Left kidney (tissue), 1 donor: ENCODE measurements at regions not wholly inside any gene's neighbourhood (a gene's known extent, or its start where the extent isn't known, plus 50 kb on each side); places are given as distances from the start of the nearest gene placed in this dataset.
"Not testable (repeated sequence)": the region's sequence is repeated elsewhere in the genome, so short reads cannot be mapped to it uniquely, and the experiment has no call there.

Experiments
- DNase-seq: peaks from one replicate; pipeline ENCODE4 v3.0.0-alpha.2; 2013

GRCh38 chr13:34166406-34166805 lies 348.5 kb downstream of the RFC3 start:
- DNase-seq = no peak

- no peak for DNase-seq
Measured at GRCh38 chr13:34167347-34167746, 349.4 kb downstream of the RFC3 start.

- DNase-seq = no peak
Measured at GRCh38 chr13:34172048-34172447, 354.1 kb downstream of the RFC3 start.

GRCh38 chr13:34174671-34175145 lies 356.8 kb downstream of the RFC3 start:
- DNase-seq = no peak

- DNase-seq = no peak
Measured at GRCh38 chr13:34175551-34175950, 357.6 kb downstream of the RFC3 start.

GRCh38 chr13:34176633-34177032 lies 358.7 kb downstream of the RFC3 start:
- no peak for DNase-seq

GRCh38 chr13:34179481-34179880 lies 361.5 kb downstream of the RFC3 start:
- no peak for DNase-seq

GRCh38 chr13:34179927-34180326 lies 362.0 kb downstream of the RFC3 start:
- no peak for DNase-seq

GRCh38 chr13:34181256-34181655 lies 363.3 kb downstream of the RFC3 start:
- not testable (repeated sequence) for DNase-seq

GRCh38 chr13:34189946-34190345 lies 372.0 kb downstream of the RFC3 start:
- DNase-seq = no peak

- no peak for DNase-seq
Measured at GRCh38 chr13:34201050-34201913, 383.3 kb downstream of the RFC3 start.

GRCh38 chr13:34207334-34207733 lies 389.4 kb downstream of the RFC3 start:
- DNase-seq = no peak

- DNase-seq = no peak
Measured at GRCh38 chr13:34207872-34208271, 389.9 kb downstream of the RFC3 start.

GRCh38 chr13:34208336-34208735 lies 390.4 kb downstream of the RFC3 start:
- DNase-seq = no peak

GRCh38 chr13:34210341-34210740 lies 392.4 kb downstream of the RFC3 start:
- DNase-seq = no peak

- no peak for DNase-seq
Measured at GRCh38 chr13:34214686-34215085, 396.7 kb downstream of the RFC3 start.

- no peak for DNase-seq
Measured at GRCh38 chr13:34216256-34216655, 398.3 kb downstream of the RFC3 start.

GRCh38 chr13:34217343-34218025 lies 399.5 kb downstream of the RFC3 start:
- DNase-seq = no peak

GRCh38 chr13:34223984-34224383 lies 406.0 kb downstream of the RFC3 start:
- DNase-seq = no peak

- no peak for DNase-seq
Measured at GRCh38 chr13:34224877-34225276, 406.9 kb downstream of the RFC3 start.

GRCh38 chr13:34230271-34230670 lies 412.3 kb downstream of the RFC3 start:
- DNase-seq = no peak

- no peak for DNase-seq
Measured at GRCh38 chr13:34241332-34241731, 423.4 kb downstream of the RFC3 start.

GRCh38 chr13:34243403-34243802 lies 425.5 kb downstream of the RFC3 start:
- no peak for DNase-seq

GRCh38 chr13:34246511-34246910 lies 428.6 kb downstream of the RFC3 start:
- DNase-seq = no peak
